ENCODE measurements at regions not wholly inside any gene's neighbourhood (a gene's known extent, or its start where the extent isn't known, plus 50 kb on each side); places are given as distances from the start of the nearest gene placed in this dataset.

- no peak for TF ChIP-seq CTCF (IDR thresholded peaks at IDR 0.05)
These were observed 243.7 kb downstream of the TDRD15 start for GRCh38 chr2:21367421-21367820.

GRCh38 chr2:21369787-21370186, 246.0 kb downstream of the TDRD15 start:
- no peak for TF ChIP-seq CTCF (IDR thresholded peaks at IDR 0.05)

- no peak for TF ChIP-seq CTCF (IDR thresholded peaks at IDR 0.05)
These were observed 247.8 kb downstream of the TDRD15 start for GRCh38 chr2:21371499-21372003.

- TF ChIP-seq CTCF (IDR thresholded peaks at IDR 0.05), result peak; percentile 51
These were observed 248.9 kb downstream of the TDRD15 start for GRCh38 chr2:21372654-21373053.

- TF ChIP-seq CTCF (IDR thresholded peaks at IDR 0.05), result no peak
These were observed 253.1 kb downstream of the TDRD15 start for GRCh38 chr2:21376864-21377263.

GRCh38 chr2:21379140-21379539, 255.4 kb downstream of the TDRD15 start:
- no peak for TF ChIP-seq CTCF (IDR thresholded peaks at IDR 0.05)

- no peak for TF ChIP-seq CTCF (IDR thresholded peaks at IDR 0.05)
These were observed 257.7 kb downstream of the TDRD15 start for GRCh38 chr2:21381421-21381820.

All from LNCAP (cell line).